Neuronal stem cell (in vitro differentiated cells): ENCODE measurements at regions not wholly inside any gene's neighbourhood (a gene's known extent, or its start where the extent isn't known, plus 50 kb on each side); places are given as distances from the start of the nearest gene placed in this dataset.

Experiments used
- DNase-seq: peaks from one replicate; pipeline ENCODE4 v3.0.0-alpha.2; 2013; ENCODE audit warnings: low spot score
- H2AFZ ChIP-seq: one replicate; pipeline ENCODE4 v1.6.1; 2013; ENCODE audit warnings: mild to moderate bottlenecking, low read length, inconsistent platforms
- H2AK5ac ChIP-seq: 2 replicates; pipeline ENCODE4 v1.6.1; 2013; ENCODE audit warnings: low read depth, mild to moderate bottlenecking, inconsistent platforms, low read length, moderate library complexity, mixed read lengths
- H2BK120ac ChIP-seq: 2 replicates; pipeline ENCODE4 v1.6.1; 2013; ENCODE audit warnings: low read depth, mild to moderate bottlenecking, inconsistent platforms, low read length, moderate library complexity, mixed read lengths
- H2BK12ac ChIP-seq: one replicate; pipeline ENCODE4 v1.6.1; 2013; ENCODE audit warnings: low read length, inconsistent platforms
- H2BK15ac ChIP-seq: 2 replicates; pipeline ENCODE4 v1.6.1; 2013; ENCODE audit warnings: mild to moderate bottlenecking, low read length, inconsistent platforms, mixed read lengths
- H2BK5ac ChIP-seq: one replicate; pipeline ENCODE4 v1.6.1; 2013; ENCODE audit warnings: inconsistent platforms, mild to moderate bottlenecking, low read length, moderate library complexity
- H3K14ac ChIP-seq: one replicate; pipeline ENCODE4 v1.6.1; 2013; ENCODE audit warnings: low read length, inconsistent platforms
- H3K18ac ChIP-seq: 2 replicates; pipeline ENCODE4 v1.6.1; 2013; ENCODE audit warnings: low read length, inconsistent platforms
- H3K23ac ChIP-seq: 2 replicates; pipeline ENCODE4 v1.6.1; 2013; ENCODE audit warnings: low read depth, mild to moderate bottlenecking, mixed read lengths, low read length, inconsistent platforms; ENCODE audit not compliant: poor library complexity
- H3K27ac ChIP-seq: replicated peaks from 3 replicates; pipeline ENCODE4 v1.5.1; 2013; ENCODE audit warnings: low read length, inconsistent platforms
- H3K27me3 ChIP-seq, 3 experiments: 2 replicates each; pipeline ENCODE4 v1.6.1; 2013; ENCODE audit warnings: low read length in 3 of 3, mild to moderate bottlenecking in 2 of 3, inconsistent platforms in 1 of 3, low read depth in 1 of 3, mixed read lengths in 1 of 3, moderate library complexity in 1 of 3; ENCODE audit not compliant: control insufficient read depth in 3 of 3, insufficient read depth in 3 of 3
- H3K36me3 ChIP-seq, 2 donors: replicated peaks in 1 of 2; 2 replicates each; pipeline ENCODE4 v1.6.1; 2013; ENCODE audit warnings: low read length in 2 of 2; ENCODE audit not compliant: control insufficient read depth in 2 of 2, insufficient read depth in 2 of 2
- H3K4ac ChIP-seq: 2 replicates; pipeline ENCODE4 v1.6.1; 2013; ENCODE audit warnings: inconsistent platforms, mild to moderate bottlenecking, low read length, moderate library complexity
- H3K4me1 ChIP-seq, 2 donors: 1 replicate in 1 of 2; 2 replicates in 1 of 2; pipeline ENCODE4 v1.6.1; 2013; ENCODE audit warnings: low read length in 2 of 2, low read depth in 1 of 2; ENCODE audit not compliant: control insufficient read depth in 2 of 2, insufficient read depth in 1 of 2
- H3K4me2 ChIP-seq: one replicate; pipeline ENCODE4 v1.6.1; 2013; ENCODE audit warnings: mild to moderate bottlenecking, low read length, inconsistent platforms; ENCODE audit not compliant: insufficient read depth, poor library complexity, severe bottlenecking
- H3K4me3 ChIP-seq, 2 donors: 2 replicates each; pipeline ENCODE4 v1.5.1; 2013; ENCODE audit warnings: low read length in 2 of 2, mild to moderate bottlenecking in 2 of 2, inconsistent platforms in 1 of 2, moderate library complexity in 1 of 2
- H3K79me1 ChIP-seq: one replicate; pipeline ENCODE4 v1.6.1; 2013; ENCODE audit warnings: low read depth, mild to moderate bottlenecking, inconsistent platforms, low read length, moderate library complexity
- H3K9ac ChIP-seq: one replicate; pipeline ENCODE4 v1.6.1; 2013; ENCODE audit warnings: mild to moderate bottlenecking, low read depth, low read length, inconsistent platforms; ENCODE audit not compliant: poor library complexity
- H3K9me3 ChIP-seq, 2 donors: replicated peaks in 1 of 2; 2 replicates each; pipeline versions ENCODE3 to v1.6.1; 2013; ENCODE audit warnings: low read length in 2 of 2, mild to moderate bottlenecking in 2 of 2, inconsistent platforms in 1 of 2, low read depth in 1 of 2, mixed read lengths in 1 of 2, moderate library complexity in 1 of 2; ENCODE audit not compliant: control insufficient read depth in 2 of 2, insufficient read depth in 1 of 2
- H4K8ac ChIP-seq: one replicate; pipeline ENCODE4 v1.6.1; 2013; ENCODE audit warnings: low read depth, mild to moderate bottlenecking, inconsistent platforms, low read length, moderate library complexity
- H4K91ac ChIP-seq: one replicate; pipeline ENCODE4 v1.6.1; 2013; ENCODE audit warnings: low read length, low read depth, mild to moderate bottlenecking, inconsistent platforms; ENCODE audit not compliant: poor library complexity
- WGBS, 2 donors: extraction: QIAGEN DNeasy Blood & Tissue Kit; methylation state at CpG; one replicate each; pipeline ENCODE4 v1.1.7; 2013; ENCODE audit warnings: missing lambda C conversion rate in 2 of 2, mixed read lengths in 1 of 2; ENCODE audit not compliant: insufficient read length in 2 of 2, insufficient replicate concordance in 1 of 2; ENCODE audit errors: extremely low coverage in 2 of 2; 5-methylcytosine and 5-hydroxymethylcytosine counted together

DNA sequence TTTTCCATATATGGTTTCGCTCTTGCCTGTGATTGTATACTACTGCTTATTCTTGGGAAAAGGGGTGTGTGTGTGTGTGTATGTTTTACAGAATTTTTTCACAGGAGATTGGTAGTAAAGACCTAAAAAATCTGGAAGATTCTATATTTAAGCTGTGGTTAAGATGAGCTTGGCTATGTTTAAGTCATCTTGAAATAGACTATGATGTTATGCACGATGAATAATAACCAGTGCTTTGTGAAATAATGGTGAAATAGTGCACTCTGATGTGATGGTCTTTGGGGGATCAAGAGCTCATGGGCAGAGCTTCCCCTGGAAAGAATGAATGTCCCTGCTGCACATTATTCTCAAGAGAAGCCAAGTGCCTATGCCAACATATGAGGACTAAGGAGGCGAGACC lies 301.0 kb downstream of the ACTL7B start:
- no peak overlapping the region for H2BK15ac ChIP-seq
- H3K4ac ChIP-seq, result no peak overlapping the region
- H3K18ac ChIP-seq, result no peak overlapping the region
- H2AK5ac ChIP-seq, result no peak overlapping the region
- H4K91ac ChIP-seq, result no peak overlapping the region
- no peak overlapping the region for H2BK120ac ChIP-seq
- peaks cover 0 to 11% of the 10 kb centered on the region in 2 donors for H3K4me1 ChIP-seq
- no peak overlapping the region for H3K23ac ChIP-seq
- no peak for DNase-seq
- no peaks in the 10 kb centered on the region for H3K9me3 ChIP-seq
- no peaks in the 10 kb centered on the region for H3K27me3 ChIP-seq
- H3K14ac ChIP-seq, result no peak overlapping the region
- H2BK12ac ChIP-seq, result no peak overlapping the region
- no peak overlapping the region for H4K8ac ChIP-seq
- H2AFZ ChIP-seq, result no peak overlapping the region
- WGBS, 2 donors, result no CpG with 5 or more reads among the region's 3 CpGs
- no peak overlapping the region for H3K4me3 ChIP-seq
- no peak overlapping the region for H3K4me2 ChIP-seq
- no peaks in the 10 kb centered on the region for H3K79me1 ChIP-seq
- no peak overlapping the region for H3K27ac ChIP-seq
- H2BK5ac ChIP-seq, result no peak overlapping the region
- H3K36me3 ChIP-seq, result no peaks in the 10 kb centered on the region
- H3K9ac ChIP-seq, result no peak overlapping the region

GRCh38 chr9:108553111-108553635 lies 302.6 kb downstream of the ACTL7B start:
- no CpG with 5 or more reads among the region's 2 CpGs for whole genome bisulfite sequencing, 2 donors
- no peak overlapping the region for H3K18ac ChIP-seq
- H3K27ac ChIP-seq, result no peak overlapping the region
- H2AK5ac ChIP-seq, result no peak overlapping the region
- H3K14ac ChIP-seq, result no peak overlapping the region
- DNase-seq, result no peak
- H3K9me3 ChIP-seq, result no peaks in the 10 kb centered on the region
- H4K8ac ChIP-seq, result no peak overlapping the region
- no peaks in the 10 kb centered on the region for H3K36me3 ChIP-seq
- H3K23ac ChIP-seq, result no peak overlapping the region
- H3K4me3 ChIP-seq, result no peak overlapping the region
- H2AFZ ChIP-seq, result no peak overlapping the region
- no peak overlapping the region for H3K9ac ChIP-seq
- no peaks in the 10 kb centered on the region for H3K79me1 ChIP-seq
- no peak overlapping the region for H2BK120ac ChIP-seq
- H2BK5ac ChIP-seq, result no peak overlapping the region
- no peaks in the 10 kb centered on the region for H3K27me3 ChIP-seq
- H4K91ac ChIP-seq, result no peak overlapping the region
- no peak overlapping the region for H3K4ac ChIP-seq
- H3K4me2 ChIP-seq, result no peak overlapping the region
- no peak overlapping the region for H2BK15ac ChIP-seq
- H2BK12ac ChIP-seq, result no peak overlapping the region
- peaks cover 0 to 11% of the 10 kb centered on the region in 2 donors for H3K4me1 ChIP-seq

GRCh38 chr9:108552459-108553040 lies 303.2 kb downstream of the ACTL7B start:
- no peaks in the 10 kb centered on the region for H3K27me3 ChIP-seq
- no peak overlapping the region for H4K91ac ChIP-seq
- H3K9me3 ChIP-seq, result no peaks in the 10 kb centered on the region
- no peak overlapping the region for H3K9ac ChIP-seq
- H3K4ac ChIP-seq, result no peak overlapping the region
- H3K4me2 ChIP-seq, result no peak overlapping the region
- no peaks in the 10 kb centered on the region for H3K79me1 ChIP-seq
- no peak overlapping the region for H3K27ac ChIP-seq
- no peak overlapping the region for H3K14ac ChIP-seq
- H2BK5ac ChIP-seq, result no peak overlapping the region
- H2BK12ac ChIP-seq, result no peak overlapping the region
- no peak overlapping the region for H4K8ac ChIP-seq
- peak overlapping the region; percentile 51 for H2BK15ac ChIP-seq
- H3K36me3 ChIP-seq, result no peaks in the 10 kb centered on the region
- H2AFZ ChIP-seq, result no peak overlapping the region
- no peak overlapping the region for H3K18ac ChIP-seq
- peaks cover 0 to 11% of the 10 kb centered on the region in 2 donors for H3K4me1 ChIP-seq
- WGBS, 2 donors, result no CpG with 5 or more reads among the region's 7 CpGs
- no peak for DNase-seq
- no peak overlapping the region for H3K4me3 ChIP-seq
- H3K23ac ChIP-seq, result no peak overlapping the region
- no peak overlapping the region for H2AK5ac ChIP-seq
- H2BK120ac ChIP-seq, result no peak overlapping the region

DNA sequence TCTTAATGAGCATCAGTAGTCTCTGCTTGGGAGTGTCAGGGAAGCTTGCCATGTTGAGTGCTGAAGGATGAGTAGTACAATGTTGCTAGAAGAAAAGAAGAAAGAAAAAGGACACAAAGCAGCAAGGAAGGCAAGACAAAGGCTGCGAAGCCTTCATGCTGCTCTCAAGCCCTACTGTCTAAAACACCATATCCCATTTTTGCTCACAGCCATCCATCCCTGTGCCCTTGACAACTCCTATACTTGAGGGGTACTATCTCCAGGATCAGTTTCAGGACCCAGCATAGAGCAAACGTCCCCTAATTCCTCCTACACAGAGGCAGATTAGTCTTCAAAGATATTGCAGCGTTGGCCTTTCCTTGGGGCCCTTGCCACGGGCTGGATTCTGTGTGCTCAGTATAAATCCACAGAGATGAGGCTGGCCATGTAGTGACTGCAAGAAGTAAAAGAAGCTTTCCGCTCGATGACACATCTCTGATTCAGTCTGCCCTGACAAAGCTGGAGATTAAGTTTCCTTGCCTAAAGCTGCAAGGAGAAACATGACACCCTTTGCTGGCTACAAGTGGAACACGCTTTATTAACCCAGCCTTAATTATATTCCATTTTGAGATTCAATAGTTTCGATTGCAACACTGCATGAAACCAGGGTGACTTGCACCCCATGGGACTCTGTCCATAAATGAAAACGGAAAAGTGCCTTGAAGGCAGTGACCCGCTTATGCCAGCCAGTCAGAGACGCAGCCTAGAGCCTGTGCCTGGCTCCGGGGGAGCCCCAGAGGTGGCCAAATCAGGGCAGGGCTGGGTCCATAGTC lies 304.6 kb downstream of the ACTL7B start:
- Histone ChIP-seq H3K9ac (no peak overlapping the region), H2BK120ac (no peak overlapping the region), H2AFZ (no peak overlapping the region), H3K27ac (no peak overlapping the region), H3K4me3 (no peak overlapping the region), H3K9me3 (no peaks in the 10 kb centered on the region), H2BK5ac (no peak overlapping the region), H2AK5ac (no peak overlapping the region), H3K27me3 (no peaks in the 10 kb centered on the region), H3K79me1 (no peaks in the 10 kb centered on the region), H4K91ac (no peak overlapping the region), H2BK15ac (no peak overlapping the region), H2BK12ac (no peak overlapping the region), H3K14ac (no peak overlapping the region), H3K23ac (no peak overlapping the region), H3K4me2 (peak overlapping the region; percentile 26), H3K18ac (peak overlapping the region; percentile 1), H4K8ac (no peak overlapping the region), H3K4me1 (peaks cover 0 to 11% of the 10 kb centered on the region in 2 donors), H3K4ac (no peak overlapping the region), H3K36me3 (no peaks in the 10 kb centered on the region)
- no peak for DNase-seq
- WGBS, 2 donors, result no CpG with 5 or more reads among the region's 12 CpGs
